ENCODE measurements at regions not wholly inside any gene's neighbourhood (a gene's known extent, or its start where the extent isn't known, plus 50 kb on each side); places are given as distances from the start of the nearest gene placed in this dataset.

- TF ChIP-seq BCL6 (CRISPR knock-in tag; IDR thresholded peaks at IDR 0.05) (no peak), ZFP82 (CRISPR knock-in tag; IDR thresholded peaks at IDR 0.05; ENCODE audit: borderline replicate concordance) (0 out of 2 replicates have a peak, but pooled peaks have one; percentile 32), ZNF431 (CRISPR knock-in tag; IDR thresholded peaks at IDR 0.05; ENCODE audit: borderline replicate concordance, low read depth) (0 out of 2 replicates have a peak, but pooled peaks have one; percentile 44), TBX2 (CRISPR knock-in tag; IDR thresholded peaks at IDR 0.05; ENCODE audit: borderline replicate concordance) (peak; percentile 71; the same call in 1 of the 2 replicates), REST (IDR thresholded peaks at IDR 0.05; ENCODE audit: borderline replicate concordance in 1 of 2, low read depth in 1 of 2, low read length in 2 of 2) (no peak), HNF1A (IDR thresholded peaks at IDR 0.05; ENCODE audit: low read depth) (no peak), HNF1A (CRISPR knock-in tag; IDR thresholded peaks at IDR 0.05; ENCODE audit: borderline replicate concordance) (no peak), ZNF292 (CRISPR knock-in tag; IDR thresholded peaks at IDR 0.05; ENCODE audit: borderline replicate concordance, low read depth) (0 out of 2 replicates have a peak, but pooled peaks have one; percentile 59), ZNF430 (CRISPR knock-in tag; IDR thresholded peaks at IDR 0.05) (peak; percentile 60; the same call in 1 of the 2 replicates), PATZ1 (CRISPR knock-in tag; IDR thresholded peaks at IDR 0.05) (peak; percentile 56; the same call in 1 of the 2 replicates), ARNT2 (CRISPR knock-in tag; IDR thresholded peaks at IDR 0.05; ENCODE audit: low read depth) (0 out of 2 replicates have a peak, but pooled peaks have one; percentile 33), ZMYM4 (CRISPR knock-in tag; IDR thresholded peaks at IDR 0.05) (peak; percentile 15; the same call in 1 of the 2 replicates), ZNF567 (CRISPR knock-in tag; IDR thresholded peaks at IDR 0.05; ENCODE audit: borderline replicate concordance) (no peak), ZNF564 (CRISPR knock-in tag; IDR thresholded peaks at IDR 0.05) (no peak), SOX5 (CRISPR knock-in tag; IDR thresholded peaks at IDR 0.05; ENCODE audit: borderline replicate concordance) (peak; percentile 50; the same call in 1 of the 2 replicates), THAP7 (CRISPR knock-in tag; IDR thresholded peaks at IDR 0.05) (no peak), ETS1 (CRISPR knock-in tag; IDR thresholded peaks at IDR 0.05) (no peak)
Observed at GRCh38 chr10:32166365-32166764, 110.1 kb upstream of the KIF5B start (continued).
